HCT116 (cell line): ENCODE measurements at regions not wholly inside any gene's neighbourhood (a gene's known extent, or its start where the extent isn't known, plus 50 kb on each side); places are given as distances from the start of the nearest gene placed in this dataset.

Source experiments
- ATAC-seq: fragments of 200-7000 bp; cut with Tn5 transposase; 2 replicates; pipeline ENCODE4 v1.9.1; 2020; ENCODE audit warnings: mild to moderate bottlenecking, moderate library complexity
- BruUV-seq: library from RNA; stranded (reverse); fragments of 400-500 nt; replicated peaks from 2 replicates; lab custom pipeline; 2021; lab: Mats Ljungman, UMichigan
- CTCF ChIA-PET: fragments of 300-600 bp; sonication (Branson Sonifier 250); formaldehyde crosslinking; loops from one replicate; lab custom pipeline; 2021; ENCODE audit warnings: antibody characterized with exemption; lab: Charles Lee
- POLR2A ChIA-PET: fragments of 300-600, 350-600 bp; sonication (Branson Sonifier 250); formaldehyde crosslinking; loops from one replicate; lab custom pipeline; 2021; ENCODE audit warnings: antibody characterized with exemption; lab: Charles Lee
- RAD21 ChIA-PET, 2 experiments: fragments of 300-600 bp; sonication (Branson Sonifier 250); formaldehyde crosslinking; loops; one replicate each; lab custom pipeline; 2023; ENCODE audit warnings: low total read pairs in 2 of 2; ENCODE audit not compliant: uncharacterized antibody in 2 of 2, unreplicated experiment in 2 of 2, low non-redundant PET in 1 of 2; lab: Charles Lee
- DNase-seq: peaks from one replicate; pipeline ENCODE4 v3.0.0-alpha.2; 2010; ENCODE audit warnings: low read depth, low spot score
- H2AFZ ChIP-seq: fragments of 200-600 bp; shearing (Covaris generic), sonication (generic); 2 replicates; pipeline ENCODE4 v1.6.1; 2017; ENCODE audit warnings: low read depth, mixed run types, mixed read lengths, antibody characterized with exemption, low read length; ENCODE audit not compliant: poor library complexity, severe bottlenecking
- H3K27ac ChIP-seq: 2 replicates; pipeline ENCODE4 v1.5.1; 2012; ENCODE audit warnings: low read depth, low read length
- H3K27me3 ChIP-seq: fragments of 200-600 bp; sonication (generic); 2 replicates; pipeline ENCODE4 v1.6.1; 2016; ENCODE audit warnings: mixed run types, low read length, mixed read lengths; ENCODE audit not compliant: insufficient read depth
- H3K36me3 ChIP-seq, 2 experiments: fragments of 200-500 bp in 1 of 2; fragments of 200-600 bp in 1 of 2; sonication (Bioruptor generic) in 1 of 2; sonication (generic) in 1 of 2; 2 replicates each; pipeline versions ENCODE4 v1.5.1 to v1.6.1; 2014 to 2016; ENCODE audit warnings: low read length in 2 of 2, inconsistent platforms in 1 of 2, mixed read lengths in 1 of 2, mixed run types in 1 of 2; ENCODE audit not compliant: insufficient read depth in 2 of 2, control insufficient read depth in 1 of 2
- H3K4me1 ChIP-seq, 2 experiments: fragments of 200-600 bp in 1 of 2; sonication (generic) in 1 of 2; 2 replicates each; pipeline versions ENCODE4 v1.5.1 to v1.6.1; 2012 to 2017; ENCODE audit warnings: low read length in 2 of 2, inconsistent platforms in 1 of 2, mild to moderate bottlenecking in 1 of 2, mixed read lengths in 1 of 2, mixed run types in 1 of 2, moderate library complexity in 1 of 2; ENCODE audit not compliant: insufficient read depth in 2 of 2, control insufficient read depth in 1 of 2
- H3K4me2 ChIP-seq: fragments of 200-600 bp; sonication (generic); 2 replicates; pipeline ENCODE4 v1.6.1; 2017; ENCODE audit warnings: mixed run types, low read length, mixed read lengths
- H3K4me3 ChIP-seq, 2 experiments: fragments of 200-600 bp in 1 of 2; sonication (generic) in 1 of 2; replicated peaks in 1 of 2; 2 replicates each; pipeline ENCODE4 v1.5.1; 2011 to 2016; ENCODE audit warnings: low read length in 2 of 2, control low read depth in 1 of 2, low read depth in 1 of 2, mild to moderate bottlenecking in 1 of 2, mixed read lengths in 1 of 2, mixed run types in 1 of 2
- H3K79me2 ChIP-seq: fragments of 200-600 bp; sonication (generic); 2 replicates; pipeline ENCODE4 v1.6.1; 2017; ENCODE audit warnings: mild to moderate bottlenecking, mixed run types, low read length, moderate library complexity, mixed read lengths; ENCODE audit not compliant: insufficient read depth
- H3K9ac ChIP-seq: fragments of 200-600 bp; sonication (generic); 2 replicates; pipeline ENCODE4 v1.6.1; 2016; ENCODE audit warnings: low read length, mixed read lengths
- H3K9me2 ChIP-seq: fragments of 200-600 bp; sonication (generic), shearing (Covaris generic); 2 replicates; pipeline ENCODE4 v1.6.1; 2017; ENCODE audit warnings: mixed run types, mild to moderate bottlenecking, moderate library complexity; ENCODE audit not compliant: insufficient read depth
- H3K9me3 ChIP-seq, 2 experiments: fragments of 200-500 bp in 1 of 2; fragments of 200-600 bp in 1 of 2; sonication (Bioruptor generic) in 1 of 2; sonication (generic) in 1 of 2; 2 replicates each; pipeline ENCODE4 v1.6.1; 2014 to 2017; ENCODE audit warnings: low read length in 2 of 2, mixed read lengths in 2 of 2, inconsistent platforms in 1 of 2, low read depth in 1 of 2, mild to moderate bottlenecking in 1 of 2, mixed run types in 1 of 2, moderate library complexity in 1 of 2; ENCODE audit not compliant: control insufficient read depth in 1 of 2, insufficient read depth in 1 of 2
- H4K20me1 ChIP-seq: fragments of 200-600 bp; sonication (generic), shearing (Covaris generic); 2 replicates; pipeline ENCODE4 v1.6.1; 2017; ENCODE audit warnings: mixed run types, mild to moderate bottlenecking, moderate library complexity; ENCODE audit not compliant: insufficient read depth
- CBX3 ChIP-seq: IDR thresholded peaks from 2 replicates; pipeline ENCODE4 v1.6.1; 2012; ENCODE audit warnings: low read depth
- CEBPB ChIP-seq: IDR thresholded peaks from 2 replicates; pipeline ENCODE4 v1.6.1; 2012; ENCODE audit warnings: low read depth
- CTCF ChIP-seq, 3 experiments: fragments of 200-600 bp in 1 of 3; sonication (generic) in 1 of 3; IDR thresholded peaks in 2 of 3; conservative IDR thresholded peaks in 1 of 3; 2 replicates each; pipeline ENCODE4 v1.5.1; 2012 to 2017; ENCODE audit warnings: low read depth in 2 of 3, low read length in 2 of 3, antibody characterized with exemption in 1 of 3, borderline replicate concordance in 1 of 3, control low read depth in 1 of 3, mild to moderate bottlenecking in 1 of 3, mixed read lengths in 1 of 3, mixed run types in 1 of 3, moderate library complexity in 1 of 3; ENCODE audit not compliant: insufficient read depth in 1 of 3
- ELF1 ChIP-seq: IDR thresholded peaks from 2 replicates; pipeline ENCODE4 v1.6.1; 2012; ENCODE audit warnings: low read depth, borderline replicate concordance
- EZH2 ChIP-seq: fragments of 200-600 bp; sonication (generic); IDR thresholded peaks from 2 replicates; pipeline ENCODE4 v1.6.1; 2017; ENCODE audit warnings: antibody characterized with exemption, mixed run types
- EZH2phosphoT487 ChIP-seq: fragments of 200-600 bp; IDR thresholded peaks from 2 replicates; pipeline ENCODE4 v1.6.1; 2018; ENCODE audit warnings: antibody characterized with exemption, borderline replicate concordance
- FOSL1 ChIP-seq: IDR thresholded peaks from 2 replicates; pipeline ENCODE4 v1.6.1; 2012; ENCODE audit warnings: low read depth
- JUND ChIP-seq: IDR thresholded peaks from 2 replicates; pipeline ENCODE4 v1.6.1; 2012
- MAX ChIP-seq: IDR thresholded peaks from 2 replicates; pipeline ENCODE4 v1.6.1; 2012
- POLR2A ChIP-seq: IDR thresholded peaks from 2 replicates; pipeline ENCODE4 v1.7.0; 2011; ENCODE audit warnings: borderline replicate concordance; ENCODE audit not compliant: insufficient read depth, insufficient read length; ENCODE audit errors: extremely low read depth
- RAD21 ChIP-seq: IDR thresholded peaks from 2 replicates; pipeline ENCODE4 v1.6.1; 2012; ENCODE audit warnings: low read depth, mild to moderate bottlenecking
- SIN3A ChIP-seq: IDR thresholded peaks from 2 replicates; pipeline ENCODE4 v1.6.1; 2012; ENCODE audit warnings: low read depth
- SP1 ChIP-seq: IDR thresholded peaks from 2 replicates; pipeline ENCODE4 v1.6.1; 2012; ENCODE audit warnings: low read depth
- SRF ChIP-seq: IDR thresholded peaks from 2 replicates; pipeline ENCODE4 v1.6.1; 2012; ENCODE audit warnings: low read depth
- TCF7L2 ChIP-seq: IDR thresholded peaks from 2 replicates; pipeline ENCODE4 v1.7.0; 2011; ENCODE audit warnings: borderline replicate concordance, inconsistent platforms; ENCODE audit not compliant: insufficient read depth, insufficient read length; ENCODE audit errors: extremely low read depth
- ZFX ChIP-seq: fragments of 450-650 bp; IDR thresholded peaks from 2 replicates; pipeline ENCODE4 v1.6.1; 2017
- intact Hi-C: fragments of 100-400 bp; cut with micrococcal nuclease; formaldehyde crosslinking; loops from 2 replicates; pipeline ENCODE4 v1.10.0; 2022

- TF ChIP-seq JUND = peak; percentile 84
- peak; percentile 78 for TF ChIP-seq CBX3
- TF ChIP-seq ELF1 = no peak
- TF ChIP-seq TCF7L2 = peak; percentile 68
- TF ChIP-seq SP1 = peak; percentile 80; the same call in 1 of the 2 replicates
- no peak for TF ChIP-seq POLR2A
- no peak for TF ChIP-seq EZH2phosphoT487
- TF ChIP-seq MAX = peak; percentile 44; the same call in 1 of the 2 replicates
- 0 out of 2 replicates have a peak, but pooled peaks have one; percentile 24 for TF ChIP-seq SRF
- TF ChIP-seq FOSL1 = peak; percentile 84
- peak; percentile 79 for TF ChIP-seq CEBPB
- no peak for TF ChIP-seq ZFX
- peak; percentile 27 for TF ChIP-seq RAD21
- no peak for TF ChIP-seq CTCF (IDR thresholded peaks at IDR 0.05 in 2 of 3, conservative IDR thresholded peaks at IDR 0.05 in 1 of 3; ENCODE audit: borderline replicate concordance in 1 of 3, insufficient read depth in 1 of 3, low read depth in 2 of 3, low read length in 2 of 3)
- TF ChIP-seq EZH2 = no peak
- TF ChIP-seq SIN3A = no peak
- TF ChIP-seq, all 23 proteins: peak for 9
- H2AFZ ChIP-seq = peak overlapping the region; percentile 93
- peak overlapping the region; percentile 36 for H3K9ac ChIP-seq
- peaks cover 24 to 26% of the 10 kb centered on the region in 2 experiments for H3K4me1 ChIP-seq
- no peaks in the 10 kb centered on the region for H3K36me3 ChIP-seq
- ChIA-PET RAD21 (no interaction called here), POLR2A (interaction anchor here (0.9 kb wide), 1 partner anchor 736 kb away, joined by 3 read pairs; no protein-coding TSS in a partner anchor), CTCF (interaction anchor here (1.0 kb wide), 1 partner anchor 351 kb away, joined by 3 read pairs; no protein-coding TSS in a partner anchor)
- H3K4me2 ChIP-seq = peak overlapping the region; percentile 79
- DNase-seq (peak; percentile 81), ATAC-seq (peak; percentile 90)
- H3K79me2 ChIP-seq = no peaks in the 10 kb centered on the region
- H3K4me3 ChIP-seq = peak overlapping the region; percentile 22 to 42
- no peaks in the 10 kb centered on the region for H4K20me1 ChIP-seq
- peak overlapping the region; percentile 84 for H3K27ac ChIP-seq
- H3K9me2 ChIP-seq = no peaks in the 10 kb centered on the region
- BruUV-seq = no TSS peak
- H3K27me3 ChIP-seq = no peaks in the 10 kb centered on the region
- intact Hi-C loops = no loop called here
- no peaks in the 10 kb centered on the region for H3K9me3 ChIP-seq
Measured at GRCh38 chr5:125484742-125485641, 738.6 kb upstream of the ZNF608 start.
